ENCODE measurements at regions not wholly inside any gene's neighbourhood (a gene's known extent, or its start where the extent isn't known, plus 50 kb on each side); places are given as distances from the start of the nearest gene placed in this dataset.

DNA sequence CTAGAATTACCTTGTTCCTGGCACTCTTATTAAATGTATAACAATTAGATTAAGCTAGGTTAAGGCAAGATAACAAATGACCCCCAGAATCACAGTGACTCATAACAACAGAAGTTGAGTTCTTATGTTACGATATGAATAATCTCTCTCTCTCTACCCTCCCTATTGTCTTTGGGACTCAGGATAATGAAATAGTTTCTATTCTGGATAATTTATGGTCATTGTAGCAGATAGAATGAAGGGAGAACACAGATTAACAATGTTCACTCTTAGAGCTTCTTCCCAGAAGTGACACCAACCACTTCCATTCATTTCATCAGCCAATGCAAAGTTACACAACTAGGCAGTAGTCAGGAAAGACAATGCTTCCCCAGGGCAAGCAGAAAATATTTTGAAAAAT, 334.5 kb downstream of the C11orf87 start:
- no peak for TF ChIP-seq EZH2 (IDR thresholded peaks at IDR 0.05; ENCODE audit: low read length)
- no peak for TF ChIP-seq CTCF (optimal IDR thresholded peaks at IDR 0.05 in 1 of 3, IDR thresholded peaks at IDR 0.05 in 1 of 3, conservative IDR thresholded peaks at IDR 0.05 in 1 of 3; ENCODE audit: extremely low read depth in 1 of 3, insufficient read depth in 2 of 3, low read length in 3 of 3)
- H3K27me3 ChIP-seq (ENCODE audit: control insufficient read depth, extremely low read depth, insufficient read depth, low read length): no peaks in the 10 kb centered on the region
- H3K4me3 ChIP-seq (ENCODE audit: control insufficient read depth in 2 of 3, extremely low read depth in 1 of 3, insufficient read depth in 2 of 3, low read depth in 1 of 3, low read length in 3 of 3): no peak overlapping the region
- no peaks in the 10 kb centered on the region for H3K4me1 ChIP-seq (ENCODE audit: control insufficient read depth, extremely low read depth, insufficient read depth, low read length)
- no peaks in the 10 kb centered on the region for H3K79me2 ChIP-seq (ENCODE audit: control insufficient read depth, insufficient read depth, low read length)
- DNase-seq (ENCODE audit: low read depth, low spot score) (no peak), FAIRE-seq (no peak)
- dilution Hi-C loops (cut with MboI; ENCODE audit: extremely low pct_ligation_motif_present, low sequenced_read_pairs): no loop called here
- no peak overlapping the region for H2AFZ ChIP-seq (ENCODE audit: control insufficient read depth, low read length)
- no peaks in the 10 kb centered on the region for H3K36me3 ChIP-seq (ENCODE audit: control insufficient read depth in 2 of 2, extremely low read depth in 1 of 2, insufficient read depth in 2 of 2, low read length in 2 of 2)
- no peak overlapping the region for H3K27ac ChIP-seq (ENCODE audit: control insufficient read depth, insufficient read depth, low read length)
- H3K9me3 ChIP-seq (ENCODE audit: control insufficient read depth, low read depth, low read length): no peaks in the 10 kb centered on the region
- H4K20me1 ChIP-seq (ENCODE audit: control insufficient read depth, extremely low read depth, insufficient read depth, low read length): no peaks in the 10 kb centered on the region
- no peaks in the 10 kb centered on the region for H3K9me1 ChIP-seq (ENCODE audit: control insufficient read depth, extremely low read depth, insufficient read depth, low read length)
- no peak overlapping the region for H3K4me2 ChIP-seq (ENCODE audit: control insufficient read depth, extremely low read depth, insufficient read depth, low read depth, low read length)
- no peak overlapping the region for H3K9ac ChIP-seq (ENCODE audit: control insufficient read depth, extremely low read depth, insufficient read depth, low read length)

GRCh38 chr11:109756951-109757350, 335.0 kb downstream of the C11orf87 start:
- Histone ChIP-seq H4K20me1 (ENCODE audit: control insufficient read depth, extremely low read depth, insufficient read depth, low read length) (no peaks in the 10 kb centered on the region), H3K9me3 (ENCODE audit: control insufficient read depth, low read depth, low read length) (no peaks in the 10 kb centered on the region), H3K9me1 (ENCODE audit: control insufficient read depth, extremely low read depth, insufficient read depth, low read length) (no peaks in the 10 kb centered on the region), H3K27me3 (ENCODE audit: control insufficient read depth, extremely low read depth, insufficient read depth, low read length) (no peaks in the 10 kb centered on the region), H3K36me3 (ENCODE audit: control insufficient read depth in 2 of 2, extremely low read depth in 1 of 2, insufficient read depth in 2 of 2, low read length in 2 of 2) (no peaks in the 10 kb centered on the region), H3K4me3 (ENCODE audit: control insufficient read depth in 2 of 3, extremely low read depth in 1 of 3, insufficient read depth in 2 of 3, low read depth in 1 of 3, low read length in 3 of 3) (no peak overlapping the region), H3K4me2 (ENCODE audit: control insufficient read depth, extremely low read depth, insufficient read depth, low read depth, low read length) (no peak overlapping the region), H3K79me2 (ENCODE audit: control insufficient read depth, insufficient read depth, low read length) (no peaks in the 10 kb centered on the region), H3K9ac (ENCODE audit: control insufficient read depth, extremely low read depth, insufficient read depth, low read length) (no peak overlapping the region), H3K27ac (ENCODE audit: control insufficient read depth, insufficient read depth, low read length) (no peak overlapping the region), H2AFZ (ENCODE audit: control insufficient read depth, low read length) (no peak overlapping the region), H3K4me1 (ENCODE audit: control insufficient read depth, extremely low read depth, insufficient read depth, low read length) (no peaks in the 10 kb centered on the region)
- dilution Hi-C loops (cut with MboI; ENCODE audit: extremely low pct_ligation_motif_present, low sequenced_read_pairs): no loop called here
- FAIRE-seq: no peak
- DNase-seq (ENCODE audit: low read depth, low spot score): no peak
- no peak for TF ChIP-seq CTCF (optimal IDR thresholded peaks at IDR 0.05 in 1 of 3, IDR thresholded peaks at IDR 0.05 in 1 of 3, conservative IDR thresholded peaks at IDR 0.05 in 1 of 3; ENCODE audit: extremely low read depth in 1 of 3, insufficient read depth in 2 of 3, low read length in 3 of 3)
- no peak for TF ChIP-seq EZH2 (IDR thresholded peaks at IDR 0.05; ENCODE audit: low read length)
